ENCODE measurements at regions not wholly inside any gene's neighbourhood (a gene's known extent, or its start where the extent isn't known, plus 50 kb on each side); places are given as distances from the start of the nearest gene placed in this dataset.
A peak's percentile ranks its signal among the peaks of the same experiment; 100 is the strongest.

- Histone ChIP-seq H3K27me3 (replicated peaks) (no peaks in the 10 kb centered on the region), H3K36me3 (replicated peaks) (no peaks in the 10 kb centered on the region), H3K27ac (no peak overlapping the region), H3K4me3 (ENCODE audit: low read depth, low read length) (no peak overlapping the region)
- peak; percentile 16 for DNase-seq
- no peak for TF ChIP-seq CTCF (IDR thresholded peaks at IDR 0.05; ENCODE audit: low read depth, low read length, missing control alignments)
- in situ Hi-C loops (cut with HindIII; ENCODE audit: low pct_ligation_motif_present, low sequenced_read_pairs), result no loop called here
Observed at GRCh38 chr6:167699141-167699931, 127.4 kb upstream of the AFDN start.

- no peaks in the 10 kb centered on the region for H3K36me3 ChIP-seq (replicated peaks)
- no peak for TF ChIP-seq CTCF (IDR thresholded peaks at IDR 0.05; ENCODE audit: low read depth, low read length, missing control alignments)
- H3K27me3 ChIP-seq (replicated peaks), result no peaks in the 10 kb centered on the region
- no peak overlapping the region for H3K27ac ChIP-seq
- no peak overlapping the region for H3K4me3 ChIP-seq (ENCODE audit: low read depth, low read length)
- peak; percentile 15 for DNase-seq
- in situ Hi-C loops (cut with HindIII; ENCODE audit: low pct_ligation_motif_present, low sequenced_read_pairs), result no loop called here
Observed at GRCh38 chr6:167700199-167700598, 126.5 kb upstream of the AFDN start.

- Histone ChIP-seq H3K36me3 (replicated peaks) (no peaks in the 10 kb centered on the region), H3K27me3 (replicated peaks) (no peaks in the 10 kb centered on the region), H3K4me3 (ENCODE audit: low read depth, low read length) (no peak overlapping the region), H3K27ac (no peak overlapping the region)
- TF ChIP-seq CTCF (IDR thresholded peaks at IDR 0.05; ENCODE audit: low read depth, low read length, missing control alignments), result no peak
- DNase-seq, result no peak
- in situ Hi-C loops (cut with HindIII; ENCODE audit: low pct_ligation_motif_present, low sequenced_read_pairs), result no loop called here
Observed at GRCh38 chr6:167701010-167701409, 125.7 kb upstream of the AFDN start.

- Histone ChIP-seq H3K36me3 (replicated peaks) (no peaks in the 10 kb centered on the region), H3K4me3 (ENCODE audit: low read depth, low read length) (no peak overlapping the region), H3K27ac (no peak overlapping the region), H3K27me3 (replicated peaks) (no peaks in the 10 kb centered on the region)
- TF ChIP-seq CTCF (IDR thresholded peaks at IDR 0.05; ENCODE audit: low read depth, low read length, missing control alignments), result no peak
- no peak for DNase-seq
- in situ Hi-C loops (cut with HindIII; ENCODE audit: low pct_ligation_motif_present, low sequenced_read_pairs), result no loop called here
Observed at GRCh38 chr6:167702241-167702827, 124.4 kb upstream of the AFDN start.

- no peak overlapping the region for H3K27ac ChIP-seq
- TF ChIP-seq CTCF (IDR thresholded peaks at IDR 0.05; ENCODE audit: low read depth, low read length, missing control alignments), result no peak
- no peak for DNase-seq
- in situ Hi-C loops (cut with HindIII; ENCODE audit: low pct_ligation_motif_present, low sequenced_read_pairs), result no loop called here
- H3K36me3 ChIP-seq (replicated peaks), result no peaks in the 10 kb centered on the region
- H3K27me3 ChIP-seq (replicated peaks), result no peaks in the 10 kb centered on the region
- H3K4me3 ChIP-seq (ENCODE audit: low read depth, low read length), result no peak overlapping the region
Observed at GRCh38 chr6:167703347-167703746, 123.4 kb upstream of the AFDN start.
